ENCODE measurements at regions not wholly inside any gene's neighbourhood (a gene's known extent, or its start where the extent isn't known, plus 50 kb on each side); places are given as distances from the start of the nearest gene placed in this dataset.

DNA sequence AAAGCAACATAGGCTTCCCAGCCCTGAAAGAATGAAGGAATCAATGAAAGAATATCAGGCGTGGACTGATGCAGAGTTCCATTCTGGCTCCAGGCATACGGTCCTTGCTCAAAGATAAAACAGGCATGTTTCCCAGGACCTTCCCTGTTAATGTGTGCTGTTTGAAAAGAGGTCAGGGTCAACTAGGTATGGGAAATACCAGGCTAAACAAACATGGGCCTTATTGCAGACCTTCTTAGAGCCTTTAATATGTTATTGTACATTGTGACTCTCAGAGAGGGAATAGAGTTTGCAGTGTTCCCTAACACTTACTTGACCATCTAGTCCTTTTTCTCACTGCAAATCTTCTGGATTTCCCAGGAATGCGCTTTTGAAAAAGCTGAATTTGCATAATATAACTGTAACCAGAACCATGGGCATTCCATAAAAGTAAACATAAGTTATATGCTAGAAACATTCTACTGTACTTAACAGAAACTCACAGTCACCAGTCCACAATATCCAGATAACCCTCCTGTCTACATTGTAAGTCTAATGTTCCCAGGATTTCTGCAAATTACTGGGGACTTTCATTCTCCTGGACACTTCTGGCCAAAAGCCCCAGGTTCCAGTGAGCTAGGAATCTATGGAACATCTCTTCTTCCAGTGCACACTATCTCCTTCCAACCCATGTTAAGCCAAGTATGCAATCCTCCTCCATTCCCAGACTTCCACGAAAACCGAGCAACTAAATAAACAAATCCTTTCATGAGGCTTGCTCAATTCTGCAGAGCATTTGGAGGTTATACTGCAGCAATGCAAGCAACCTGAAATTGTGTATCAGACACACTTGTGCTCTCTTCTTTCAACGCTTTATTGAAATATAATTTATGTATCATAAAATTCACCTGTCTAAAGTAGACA is 486.6 kb downstream of the SETD4 start:
- H3K36me3 ChIP-seq (ENCODE audit: control insufficient read depth in 1 of 2, insufficient read depth in 2 of 2, low read length in 2 of 2): no peaks in the 10 kb centered on the region
- no peaks in the 10 kb centered on the region for H3K4me1 ChIP-seq (ENCODE audit: control insufficient read depth in 1 of 2, insufficient read depth in 2 of 2, low read length in 2 of 2)
- H3K9me3 ChIP-seq (ENCODE audit: control insufficient read depth in 1 of 2, low read length in 2 of 2): no peaks in the 10 kb centered on the region
- H3K27ac ChIP-seq (ENCODE audit: low read length): no peak overlapping the region
- no peaks in the 10 kb centered on the region for H3K27me3 ChIP-seq (ENCODE audit: low read depth, low read length)
- no peak overlapping the region for H3K4me3 ChIP-seq (ENCODE audit: low read depth in 1 of 2, low read length in 2 of 2)

DNA sequence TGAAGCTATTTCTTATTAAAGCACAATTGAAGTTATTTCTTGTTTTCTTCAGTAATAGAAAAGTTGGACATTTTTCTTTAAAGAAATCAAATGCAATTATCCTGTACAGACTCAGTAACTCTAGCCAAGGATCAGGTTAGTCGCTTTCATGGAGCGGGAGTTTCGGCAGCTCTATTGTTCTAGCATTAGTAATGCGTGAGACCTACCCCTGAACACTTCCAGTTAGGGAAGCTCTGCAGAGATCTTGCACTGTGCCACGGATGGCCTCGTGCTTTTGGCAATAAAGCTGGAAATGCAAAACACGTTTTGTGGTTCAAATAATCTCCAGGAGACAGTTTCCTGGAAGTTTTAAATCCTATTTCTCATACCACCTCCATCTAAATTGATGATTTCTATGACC is 488.4 kb downstream of the SETD4 start:
- H3K27me3 ChIP-seq (ENCODE audit: low read depth, low read length): no peaks in the 10 kb centered on the region
- H3K4me1 ChIP-seq (ENCODE audit: control insufficient read depth in 1 of 2, insufficient read depth in 2 of 2, low read length in 2 of 2): no peaks in the 10 kb centered on the region
- no peak overlapping the region for H3K4me3 ChIP-seq (ENCODE audit: low read depth in 1 of 2, low read length in 2 of 2)
- no peak overlapping the region for H3K27ac ChIP-seq (ENCODE audit: low read length)
- H3K36me3 ChIP-seq (ENCODE audit: control insufficient read depth in 1 of 2, insufficient read depth in 2 of 2, low read length in 2 of 2): no peaks in the 10 kb centered on the region
- no peaks in the 10 kb centered on the region for H3K9me3 ChIP-seq (ENCODE audit: control insufficient read depth in 1 of 2, low read length in 2 of 2)

DNA sequence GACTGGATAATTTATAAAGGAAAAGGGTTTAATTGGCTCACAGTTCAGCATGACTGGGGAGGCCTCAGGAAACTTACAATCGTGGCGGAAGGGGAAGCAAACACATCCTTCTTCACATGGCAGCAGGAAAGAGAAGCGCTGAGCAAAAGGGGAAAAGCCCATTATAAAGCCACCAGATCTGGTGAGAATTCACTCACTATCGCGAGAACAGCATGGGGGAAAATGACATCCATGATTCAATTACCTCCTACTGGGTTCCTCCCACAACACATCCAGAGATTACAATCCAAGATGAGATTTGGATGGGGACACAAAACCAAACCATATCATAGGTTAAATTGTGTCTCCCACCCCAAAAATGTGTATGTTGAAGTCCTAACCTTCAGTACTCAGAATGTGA is 491.7 kb downstream of the SETD4 start:
- H3K36me3 ChIP-seq (ENCODE audit: control insufficient read depth in 1 of 2, insufficient read depth in 2 of 2, low read length in 2 of 2): no peaks in the 10 kb centered on the region
- no peak overlapping the region for H3K27ac ChIP-seq (ENCODE audit: low read length)
- no peak overlapping the region for H3K4me3 ChIP-seq (ENCODE audit: low read depth in 1 of 2, low read length in 2 of 2)
- no peaks in the 10 kb centered on the region for H3K9me3 ChIP-seq (ENCODE audit: control insufficient read depth in 1 of 2, low read length in 2 of 2)
- no peaks in the 10 kb centered on the region for H3K27me3 ChIP-seq (ENCODE audit: low read depth, low read length)
- no peaks in the 10 kb centered on the region for H3K4me1 ChIP-seq (ENCODE audit: control insufficient read depth in 1 of 2, insufficient read depth in 2 of 2, low read length in 2 of 2)

DNA sequence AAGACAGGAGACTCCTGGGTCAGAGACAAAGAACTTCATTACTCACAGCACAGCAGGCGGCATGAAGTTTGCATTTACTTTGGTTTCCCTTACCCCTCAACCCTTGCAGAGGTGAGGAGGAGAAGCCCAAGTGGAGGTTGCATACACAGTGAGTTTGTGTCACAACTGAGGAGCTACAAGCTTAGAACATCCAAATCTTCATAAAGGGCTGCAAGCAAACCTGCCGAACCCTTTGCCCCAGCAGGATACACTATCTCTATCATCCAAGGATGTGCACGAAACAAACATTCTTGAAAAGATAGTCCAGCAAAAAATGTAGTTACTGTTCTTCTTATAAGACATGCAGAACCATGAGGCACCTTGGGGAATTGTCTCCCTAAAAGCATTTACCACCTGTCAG is 493.5 kb downstream of the SETD4 start:
- H3K4me3 ChIP-seq (ENCODE audit: low read depth in 1 of 2, low read length in 2 of 2): no peak overlapping the region
- H3K27ac ChIP-seq (ENCODE audit: low read length): no peak overlapping the region
- H3K27me3 ChIP-seq (ENCODE audit: low read depth, low read length): no peaks in the 10 kb centered on the region
- no peaks in the 10 kb centered on the region for H3K36me3 ChIP-seq (ENCODE audit: control insufficient read depth in 1 of 2, insufficient read depth in 2 of 2, low read length in 2 of 2)
- H3K9me3 ChIP-seq (ENCODE audit: control insufficient read depth in 1 of 2, low read length in 2 of 2): no peaks in the 10 kb centered on the region
- H3K4me1 ChIP-seq (ENCODE audit: control insufficient read depth in 1 of 2, insufficient read depth in 2 of 2, low read length in 2 of 2): no peaks in the 10 kb centered on the region

DNA sequence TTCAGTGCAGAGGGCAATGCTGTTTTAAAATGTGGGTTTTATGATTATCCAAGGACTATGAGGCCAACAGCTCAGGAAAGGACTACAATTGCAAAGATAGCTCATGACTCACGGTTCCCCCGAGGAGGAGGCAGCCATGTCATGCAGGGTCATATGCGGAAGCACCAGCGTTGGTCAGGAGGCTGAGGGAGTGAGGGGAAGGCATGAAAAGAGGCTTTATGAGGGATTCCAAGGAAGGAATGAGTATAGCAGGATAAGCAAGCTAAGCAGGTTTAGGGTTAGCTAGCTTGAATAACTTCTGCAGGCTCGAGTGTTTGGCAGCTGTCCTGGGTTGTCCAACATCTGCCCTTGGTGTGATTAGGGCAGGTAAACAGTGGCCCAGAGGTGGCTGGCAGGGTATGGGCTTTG is 495.1 kb downstream of the SETD4 start:
- H3K27ac ChIP-seq (ENCODE audit: low read length): no peak overlapping the region
- no peaks in the 10 kb centered on the region for H3K9me3 ChIP-seq (ENCODE audit: control insufficient read depth in 1 of 2, low read length in 2 of 2)
- no peaks in the 10 kb centered on the region for H3K27me3 ChIP-seq (ENCODE audit: low read depth, low read length)
- no peak overlapping the region for H3K4me3 ChIP-seq (ENCODE audit: low read depth in 1 of 2, low read length in 2 of 2)
- H3K4me1 ChIP-seq (ENCODE audit: control insufficient read depth in 1 of 2, insufficient read depth in 2 of 2, low read length in 2 of 2): no peaks in the 10 kb centered on the region
- no peaks in the 10 kb centered on the region for H3K36me3 ChIP-seq (ENCODE audit: control insufficient read depth in 1 of 2, insufficient read depth in 2 of 2, low read length in 2 of 2)

DNA sequence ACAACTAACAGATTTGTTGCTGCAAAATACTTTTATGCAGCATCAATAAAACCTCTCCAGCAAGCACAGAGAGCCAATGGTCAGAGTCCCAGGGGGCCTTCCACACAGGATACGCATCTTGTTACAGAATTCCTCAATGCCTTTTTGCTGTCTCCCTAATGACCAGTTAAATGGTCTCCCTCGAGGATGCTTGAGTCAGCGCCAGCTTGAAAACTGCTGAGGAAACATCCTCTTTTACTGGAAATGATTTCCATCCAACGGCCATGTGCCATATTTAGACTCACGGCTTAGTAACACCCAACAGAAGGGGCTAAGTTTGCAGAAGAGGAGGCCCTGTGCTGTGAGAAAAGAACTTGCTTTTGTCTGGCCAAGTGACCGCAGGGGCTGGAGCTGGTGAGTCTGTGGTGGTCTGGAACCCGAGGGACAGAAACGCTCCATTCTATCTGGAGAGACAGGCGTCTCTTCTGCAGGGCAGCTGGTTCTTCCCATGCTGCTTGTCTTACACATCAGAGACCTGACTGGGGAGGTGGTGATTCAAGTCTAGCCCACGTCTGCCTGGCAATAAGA is 496.4 kb downstream of the SETD4 start:
- no peaks in the 10 kb centered on the region for H3K27me3 ChIP-seq (ENCODE audit: low read depth, low read length)
- H3K4me3 ChIP-seq (ENCODE audit: low read depth in 1 of 2, low read length in 2 of 2): no peak overlapping the region
- no peaks in the 10 kb centered on the region for H3K9me3 ChIP-seq (ENCODE audit: control insufficient read depth in 1 of 2, low read length in 2 of 2)
- no peaks in the 10 kb centered on the region for H3K4me1 ChIP-seq (ENCODE audit: control insufficient read depth in 1 of 2, insufficient read depth in 2 of 2, low read length in 2 of 2)
- no peaks in the 10 kb centered on the region for H3K36me3 ChIP-seq (ENCODE audit: control insufficient read depth in 1 of 2, insufficient read depth in 2 of 2, low read length in 2 of 2)
- H3K27ac ChIP-seq (ENCODE audit: low read length): peak overlapping the region; percentile 7

DNA sequence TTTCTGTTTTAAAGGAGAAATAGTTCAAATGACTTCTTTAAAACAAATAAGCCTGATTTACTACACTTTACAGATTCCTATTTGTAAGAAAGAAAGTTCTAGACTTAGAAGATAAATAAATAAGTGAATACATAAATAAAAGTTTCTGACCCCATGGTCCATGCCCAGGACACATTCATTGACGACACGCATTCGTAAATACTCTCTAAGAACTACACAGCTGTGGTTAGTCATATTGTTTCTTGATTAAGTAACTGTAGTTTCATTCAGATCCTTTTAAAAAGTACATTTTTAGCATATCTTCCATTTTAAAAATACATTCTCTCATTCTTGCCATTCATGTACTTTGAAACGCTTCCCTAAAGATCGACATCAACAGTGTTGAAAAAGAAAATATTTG is 497.4 kb downstream of the SETD4 start:
- no peak overlapping the region for H3K4me3 ChIP-seq (ENCODE audit: low read depth in 1 of 2, low read length in 2 of 2)
- no peaks in the 10 kb centered on the region for H3K27me3 ChIP-seq (ENCODE audit: low read depth, low read length)
- no peaks in the 10 kb centered on the region for H3K36me3 ChIP-seq (ENCODE audit: control insufficient read depth in 1 of 2, insufficient read depth in 2 of 2, low read length in 2 of 2)
- H3K9me3 ChIP-seq (ENCODE audit: control insufficient read depth in 1 of 2, low read length in 2 of 2): no peaks in the 10 kb centered on the region
- H3K4me1 ChIP-seq (ENCODE audit: control insufficient read depth in 1 of 2, insufficient read depth in 2 of 2, low read length in 2 of 2): no peaks in the 10 kb centered on the region
- no peak overlapping the region for H3K27ac ChIP-seq (ENCODE audit: low read length)

DNA sequence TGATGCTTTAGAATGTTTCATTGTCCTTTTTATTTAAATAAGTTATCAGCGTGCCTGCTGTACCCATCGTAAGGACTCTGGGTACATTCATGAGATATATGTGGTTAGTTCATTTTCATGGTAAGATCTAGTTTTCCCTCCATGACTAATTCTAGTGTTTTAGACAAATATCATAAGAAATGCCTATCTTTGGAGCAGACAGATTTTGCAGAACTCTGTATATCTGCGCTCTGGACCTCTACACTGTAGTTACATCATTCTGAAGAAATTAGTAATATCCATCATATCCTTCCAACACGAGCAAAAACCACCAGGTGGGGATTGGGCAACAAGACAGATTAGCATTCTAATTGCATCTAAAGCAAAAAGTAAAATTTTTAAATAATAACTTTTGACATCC is 499.2 kb downstream of the SETD4 start:
- no peaks in the 10 kb centered on the region for H3K27me3 ChIP-seq (ENCODE audit: low read depth, low read length)
- H3K4me1 ChIP-seq (ENCODE audit: control insufficient read depth in 1 of 2, insufficient read depth in 2 of 2, low read length in 2 of 2): no peaks in the 10 kb centered on the region
- H3K9me3 ChIP-seq (ENCODE audit: control insufficient read depth in 1 of 2, low read length in 2 of 2): no peaks in the 10 kb centered on the region

DNA sequence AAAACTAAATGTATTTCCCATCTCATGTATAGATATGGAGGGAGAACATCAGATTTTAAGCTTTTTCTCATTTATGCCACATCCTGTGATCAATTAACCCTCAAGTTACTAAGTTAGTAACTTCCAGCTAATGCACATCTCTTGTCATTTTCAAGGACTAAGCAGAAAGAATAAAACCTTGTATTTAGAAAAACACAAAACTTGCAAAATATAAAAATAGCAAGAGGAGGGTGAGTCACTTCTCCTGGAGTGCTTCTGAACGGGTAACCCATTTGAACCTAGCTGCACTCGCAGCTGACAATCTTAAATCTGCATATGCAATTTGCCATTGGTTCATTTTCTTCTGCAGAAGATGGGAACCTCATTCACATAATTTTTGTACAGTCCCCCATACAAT is 500.5 kb downstream of the SETD4 start:
- no peaks in the 10 kb centered on the region for H3K4me1 ChIP-seq (ENCODE audit: control insufficient read depth in 1 of 2, insufficient read depth in 2 of 2, low read length in 2 of 2)
- H3K4me3 ChIP-seq (ENCODE audit: low read depth in 1 of 2, low read length in 2 of 2): no peak overlapping the region
- no peaks in the 10 kb centered on the region for H3K36me3 ChIP-seq (ENCODE audit: control insufficient read depth in 1 of 2, insufficient read depth in 2 of 2, low read length in 2 of 2)
- H3K27me3 ChIP-seq (ENCODE audit: low read depth, low read length): no peaks in the 10 kb centered on the region
- no peaks in the 10 kb centered on the region for H3K9me3 ChIP-seq (ENCODE audit: control insufficient read depth in 1 of 2, low read length in 2 of 2)
- H3K27ac ChIP-seq (ENCODE audit: low read length): no peak overlapping the region

More for the DNA sequence above, 499.2 kb downstream of the SETD4 start:
- H3K27ac ChIP-seq (ENCODE audit: low read length): no peak overlapping the region
- no peaks in the 10 kb centered on the region for H3K36me3 ChIP-seq (ENCODE audit: control insufficient read depth in 1 of 2, insufficient read depth in 2 of 2, low read length in 2 of 2)
- H3K4me3 ChIP-seq (ENCODE audit: low read depth in 1 of 2, low read length in 2 of 2): no peak overlapping the region

DNA sequence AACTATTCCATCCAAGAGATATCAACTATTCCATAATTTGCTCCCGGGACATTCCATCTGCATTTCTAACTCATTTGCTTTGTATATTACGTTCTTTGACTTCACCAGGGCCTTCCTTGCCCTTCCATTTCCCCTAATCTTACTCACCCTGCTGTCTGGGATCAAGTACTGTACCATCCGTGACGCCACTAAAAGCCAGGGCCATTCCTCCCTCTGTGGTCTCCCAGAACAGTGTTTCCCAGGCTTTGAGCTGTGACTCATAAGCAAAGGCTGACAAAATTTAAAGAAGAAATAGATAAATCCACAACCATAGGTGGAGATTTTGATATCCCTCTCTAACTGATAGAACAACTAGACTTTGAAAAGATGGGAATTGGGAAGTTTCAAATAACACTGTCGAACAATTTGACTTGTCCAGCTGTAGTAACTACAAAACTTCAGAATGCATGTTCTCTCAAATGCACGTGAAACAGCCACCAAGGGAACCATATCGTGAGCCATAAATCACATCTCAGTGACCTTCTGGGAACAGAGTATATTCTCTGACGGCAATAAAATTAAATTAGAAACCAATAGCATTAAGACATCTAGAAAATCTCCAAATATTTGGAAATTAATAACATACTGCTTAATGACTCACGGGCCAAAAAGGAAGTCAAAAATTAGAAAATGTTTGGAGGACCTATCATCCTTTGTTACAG is 501.0 kb downstream of the SETD4 start:
- Histone ChIP-seq H3K27ac (ENCODE audit: low read length) (no peak overlapping the region), H3K36me3 (ENCODE audit: control insufficient read depth in 1 of 2, insufficient read depth in 2 of 2, low read length in 2 of 2) (no peaks in the 10 kb centered on the region), H3K4me1 (ENCODE audit: control insufficient read depth in 1 of 2, insufficient read depth in 2 of 2, low read length in 2 of 2) (no peaks in the 10 kb centered on the region), H3K9me3 (ENCODE audit: control insufficient read depth in 1 of 2, low read length in 2 of 2) (no peaks in the 10 kb centered on the region), H3K4me3 (ENCODE audit: low read depth in 1 of 2, low read length in 2 of 2) (no peak overlapping the region), H3K27me3 (ENCODE audit: low read depth, low read length) (no peaks in the 10 kb centered on the region)

DNA sequence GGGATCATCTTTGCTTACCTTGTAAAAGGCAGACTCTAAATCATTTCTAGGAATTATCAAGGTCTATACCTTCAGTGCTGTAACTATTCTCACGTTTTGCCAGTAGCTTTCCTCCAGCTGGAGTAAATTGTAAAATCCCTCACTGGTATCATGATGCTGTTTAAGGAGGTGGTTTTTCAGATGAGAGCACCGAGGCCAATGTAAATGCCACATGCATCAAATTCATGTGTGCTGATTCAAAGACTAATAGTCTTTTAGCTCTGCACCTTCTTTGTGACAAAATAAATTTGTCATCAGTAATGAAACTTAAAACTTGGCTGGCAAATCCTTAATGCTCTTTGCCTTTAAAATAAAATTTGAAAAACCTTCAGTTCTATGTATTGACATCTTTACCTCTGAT is 503.8 kb downstream of the SETD4 start:
- Histone ChIP-seq H3K27ac (ENCODE audit: low read length) (no peak overlapping the region), H3K27me3 (ENCODE audit: low read depth, low read length) (no peaks in the 10 kb centered on the region), H3K4me1 (ENCODE audit: control insufficient read depth in 1 of 2, insufficient read depth in 2 of 2, low read length in 2 of 2) (no peaks in the 10 kb centered on the region)

More for the DNA sequence above, 503.8 kb downstream of the SETD4 start:
- Histone ChIP-seq H3K9me3 (ENCODE audit: control insufficient read depth in 1 of 2, low read length in 2 of 2) (no peaks in the 10 kb centered on the region), H3K4me3 (ENCODE audit: low read depth in 1 of 2, low read length in 2 of 2) (no peak overlapping the region), H3K36me3 (ENCODE audit: control insufficient read depth in 1 of 2, insufficient read depth in 2 of 2, low read length in 2 of 2) (no peaks in the 10 kb centered on the region)
